ENCODE measurements at regions not wholly inside any gene's neighbourhood (a gene's known extent, or its start where the extent isn't known, plus 50 kb on each side); places are given as distances from the start of the nearest gene placed in this dataset.

- DNase-seq (ENCODE audit: low spot score) = no peak
These were observed 482.5 kb downstream of the SUCLA2 start for GRCh38 chr13:47518530-47518929.

- no peak for DNase-seq (ENCODE audit: low spot score)
These were observed 489.4 kb downstream of the SUCLA2 start for GRCh38 chr13:47511647-47512046.

- DNase-seq (ENCODE audit: low spot score) = no peak
These were observed 492.4 kb downstream of the SUCLA2 start for GRCh38 chr13:47508527-47509228.

- DNase-seq (ENCODE audit: low spot score) = no peak
These were observed 497.6 kb downstream of the SUCLA2 start for GRCh38 chr13:47503475-47503874.

- DNase-seq (ENCODE audit: low spot score) = no peak
These were observed 498.9 kb downstream of the SUCLA2 start for GRCh38 chr13:47502166-47502565.

GRCh38 chr13:47499358-47500150 is 501.5 kb downstream of the SUCLA2 start:
- DNase-seq (ENCODE audit: low spot score) = peak; percentile 27

- DNase-seq (ENCODE audit: low spot score) = no peak
These were observed 516.5 kb downstream of the SUCLA2 start for GRCh38 chr13:47484548-47484947.

- DNase-seq (ENCODE audit: low spot score) = no peak
These were observed 519.5 kb downstream of the SUCLA2 start for GRCh38 chr13:47481536-47481935.

GRCh38 chr13:47480951-47481350 is 520.1 kb downstream of the SUCLA2 start:
- DNase-seq (ENCODE audit: low spot score) = no peak

GRCh38 chr13:47480121-47480520 is 521.0 kb downstream of the SUCLA2 start:
- no peak for DNase-seq (ENCODE audit: low spot score)

- DNase-seq (ENCODE audit: low spot score) = no peak
These were observed 522.1 kb downstream of the SUCLA2 start for GRCh38 chr13:47478985-47479384.

GRCh38 chr13:47475441-47475948 is 525.6 kb downstream of the SUCLA2 start:
- no peak for DNase-seq (ENCODE audit: low spot score)

- no peak for DNase-seq (ENCODE audit: low spot score)
These were observed 526.2 kb downstream of the SUCLA2 start for GRCh38 chr13:47474839-47475238.

GRCh38 chr13:47474326-47474725 is 526.7 kb downstream of the SUCLA2 start:
- DNase-seq (ENCODE audit: low spot score) = no peak

- no peak for DNase-seq (ENCODE audit: low spot score)
These were observed 528.6 kb downstream of the SUCLA2 start for GRCh38 chr13:47472516-47472915.

- DNase-seq (ENCODE audit: low spot score) = no peak
These were observed 537.3 kb downstream of the SUCLA2 start for GRCh38 chr13:47463726-47464125.

GRCh38 chr13:47463002-47463401 is 538.1 kb downstream of the SUCLA2 start:
- no peak for DNase-seq (ENCODE audit: low spot score)

GRCh38 chr13:47461816-47462215 is 539.3 kb downstream of the SUCLA2 start:
- DNase-seq (ENCODE audit: low spot score) = no peak

- no peak for DNase-seq (ENCODE audit: low spot score)
These were observed 541.6 kb downstream of the SUCLA2 start for GRCh38 chr13:47459512-47459911.

GRCh38 chr13:47457626-47458025 is 543.4 kb downstream of the SUCLA2 start:
- DNase-seq (ENCODE audit: low spot score) = no peak

GRCh38 chr13:47455626-47456025 is 545.4 kb downstream of the SUCLA2 start:
- DNase-seq (ENCODE audit: low spot score) = no peak

GRCh38 chr13:47454986-47455385 is 546.1 kb downstream of the SUCLA2 start:
- DNase-seq (ENCODE audit: low spot score) = no peak

GRCh38 chr13:47437406-47437805 is 540.6 kb upstream of the HTR2A start:
- no peak for DNase-seq (ENCODE audit: low spot score)
